Erythroblast (primary cell): ENCODE measurements at regions not wholly inside any gene's neighbourhood (a gene's known extent, or its start where the extent isn't known, plus 50 kb on each side); places are given as distances from the start of the nearest gene placed in this dataset.

Source experiments
- GATA1 ChIP-seq: IDR thresholded peaks from 2 replicates; pipeline ENCODE4 v1.6.1; 2011; ENCODE audit warnings: low read depth, mild to moderate bottlenecking, control low read depth, low read length, moderate library complexity
- POLR2A ChIP-seq: IDR thresholded peaks from 2 replicates; pipeline ENCODE4 v1.6.1; 2011; ENCODE audit warnings: mild to moderate bottlenecking, low read length

GRCh38 chr22:49664371-49664881 lies 163.2 kb downstream of the BRD1 start:
- TF ChIP-seq POLR2A (no peak), GATA1 (no peak)
